ENCODE measurements at regions not wholly inside any gene's neighbourhood (a gene's known extent, or its start where the extent isn't known, plus 50 kb on each side); places are given as distances from the start of the nearest gene placed in this dataset.

GRCh38 chr10:123515661-123516060 is 150.5 kb upstream of the GPR26 start:
- no peak for TF ChIP-seq BCLAF1 (IDR thresholded peaks at IDR 0.05; ENCODE audit: borderline replicate concordance in 1 of 2, control insufficient read depth in 1 of 2, low read depth in 2 of 2, low read length in 1 of 2)
- TF ChIP-seq, protein P1, sequence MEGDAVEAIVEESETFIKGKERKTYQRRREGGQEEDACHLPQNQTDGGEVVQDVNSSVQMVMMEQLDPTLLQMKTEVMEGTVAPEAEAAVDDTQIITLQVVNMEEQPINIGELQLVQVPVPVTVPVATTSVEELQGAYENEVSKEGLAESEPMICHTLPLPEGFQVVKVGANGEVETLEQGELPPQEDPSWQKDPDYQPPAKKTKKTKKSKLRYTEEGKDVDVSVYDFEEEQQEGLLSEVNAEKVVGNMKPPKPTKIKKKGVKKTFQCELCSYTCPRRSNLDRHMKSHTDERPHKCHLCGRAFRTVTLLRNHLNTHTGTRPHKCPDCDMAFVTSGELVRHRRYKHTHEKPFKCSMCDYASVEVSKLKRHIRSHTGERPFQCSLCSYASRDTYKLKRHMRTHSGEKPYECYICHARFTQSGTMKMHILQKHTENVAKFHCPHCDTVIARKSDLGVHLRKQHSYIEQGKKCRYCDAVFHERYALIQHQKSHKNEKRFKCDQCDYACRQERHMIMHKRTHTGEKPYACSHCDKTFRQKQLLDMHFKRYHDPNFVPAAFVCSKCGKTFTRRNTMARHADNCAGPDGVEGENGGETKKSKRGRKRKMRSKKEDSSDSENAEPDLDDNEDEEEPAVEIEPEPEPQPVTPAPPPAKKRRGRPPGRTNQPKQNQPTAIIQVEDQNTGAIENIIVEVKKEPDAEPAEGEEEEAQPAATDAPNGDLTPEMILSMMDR (IDR thresholded peaks at IDR 0.05 in 2 of 3, conservative IDR thresholded peaks at IDR 0.05 in 1 of 3; ENCODE audit: insufficient read depth in 2 of 3, low read depth in 1 of 3, low read length in 3 of 3): no peak
